ENCODE measurements at regions not wholly inside any gene's neighbourhood (a gene's known extent, or its start where the extent isn't known, plus 50 kb on each side); places are given as distances from the start of the nearest gene placed in this dataset.

DNA sequence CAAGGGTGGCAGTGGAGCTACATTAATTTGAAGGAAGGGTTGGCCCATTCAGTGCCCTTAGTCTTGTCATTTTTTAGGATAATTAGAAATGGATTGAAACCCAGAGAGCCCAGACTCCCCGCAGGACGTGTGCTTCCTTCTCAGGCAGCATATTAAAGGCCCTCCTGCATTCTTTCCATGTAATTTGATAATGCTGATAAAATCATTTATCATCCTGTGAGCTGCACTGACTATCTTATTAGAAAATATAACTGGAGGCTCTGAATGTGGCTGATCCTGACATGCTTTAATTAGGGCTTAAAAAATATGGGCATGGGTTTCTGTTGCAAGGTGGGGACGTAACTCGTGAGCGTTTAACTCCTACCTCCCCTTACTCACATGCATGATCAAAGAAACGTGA lies 148.1 kb downstream of the ACKR3 start:
- TF ChIP-seq, protein P1, sequence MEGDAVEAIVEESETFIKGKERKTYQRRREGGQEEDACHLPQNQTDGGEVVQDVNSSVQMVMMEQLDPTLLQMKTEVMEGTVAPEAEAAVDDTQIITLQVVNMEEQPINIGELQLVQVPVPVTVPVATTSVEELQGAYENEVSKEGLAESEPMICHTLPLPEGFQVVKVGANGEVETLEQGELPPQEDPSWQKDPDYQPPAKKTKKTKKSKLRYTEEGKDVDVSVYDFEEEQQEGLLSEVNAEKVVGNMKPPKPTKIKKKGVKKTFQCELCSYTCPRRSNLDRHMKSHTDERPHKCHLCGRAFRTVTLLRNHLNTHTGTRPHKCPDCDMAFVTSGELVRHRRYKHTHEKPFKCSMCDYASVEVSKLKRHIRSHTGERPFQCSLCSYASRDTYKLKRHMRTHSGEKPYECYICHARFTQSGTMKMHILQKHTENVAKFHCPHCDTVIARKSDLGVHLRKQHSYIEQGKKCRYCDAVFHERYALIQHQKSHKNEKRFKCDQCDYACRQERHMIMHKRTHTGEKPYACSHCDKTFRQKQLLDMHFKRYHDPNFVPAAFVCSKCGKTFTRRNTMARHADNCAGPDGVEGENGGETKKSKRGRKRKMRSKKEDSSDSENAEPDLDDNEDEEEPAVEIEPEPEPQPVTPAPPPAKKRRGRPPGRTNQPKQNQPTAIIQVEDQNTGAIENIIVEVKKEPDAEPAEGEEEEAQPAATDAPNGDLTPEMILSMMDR (IDR thresholded peaks at IDR 0.05), result no peak
- TF ChIP-seq POLR2A (IDR thresholded peaks at IDR 0.05), result no peak

Measured in ovary (tissue), 3 donors.